Stimulated activated effector memory CD8-positive, alpha-beta T cell treated with anti-CD3 and anti-CD28 coated beads, Interleukin-12 subunit alpha, Interleukin-12 subunit beta, amount 100 ng/mL, for 72 hours (primary cell): ENCODE measurements at regions not wholly inside any gene's neighbourhood (a gene's known extent, or its start where the extent isn't known, plus 50 kb on each side); places are given as distances from the start of the nearest gene placed in this dataset.
"Not testable (repeated sequence)": the region's sequence is repeated elsewhere in the genome, so short reads cannot be mapped to it uniquely, and the experiment has no call there.

ENCODE experiments used
- ATAC-seq: fragments of 150-1000 bp; cut with Tn5 transposase; 2 replicates; pipeline ENCODE4 v1.10.0; 2021
- DNase-seq, 2 donors: peaks; one replicate each; pipeline ENCODE4 v3.0.0; 2021 to 2022; ENCODE audit warnings: low spot score in 2 of 2
- H3K27ac Mint-ChIP-seq: one replicate; pipeline ENCODE4 v1.8.0; 2022; ENCODE audit warnings: mild to moderate bottlenecking, mixed read lengths
- H3K36me3 Mint-ChIP-seq: one replicate; pipeline ENCODE4 v1.8.0; 2022; ENCODE audit warnings: mild to moderate bottlenecking, mixed read lengths
- H3K4me1 Mint-ChIP-seq: one replicate; pipeline ENCODE4 v1.8.0; 2022; ENCODE audit warnings: mixed read lengths
- H3K4me3 Mint-ChIP-seq: one replicate; pipeline ENCODE4 v1.8.0; 2022; ENCODE audit warnings: mild to moderate bottlenecking, mixed read lengths
- H3K9me3 Mint-ChIP-seq: one replicate; pipeline ENCODE4 v1.8.0; 2022; ENCODE audit warnings: mixed read lengths

DNA sequence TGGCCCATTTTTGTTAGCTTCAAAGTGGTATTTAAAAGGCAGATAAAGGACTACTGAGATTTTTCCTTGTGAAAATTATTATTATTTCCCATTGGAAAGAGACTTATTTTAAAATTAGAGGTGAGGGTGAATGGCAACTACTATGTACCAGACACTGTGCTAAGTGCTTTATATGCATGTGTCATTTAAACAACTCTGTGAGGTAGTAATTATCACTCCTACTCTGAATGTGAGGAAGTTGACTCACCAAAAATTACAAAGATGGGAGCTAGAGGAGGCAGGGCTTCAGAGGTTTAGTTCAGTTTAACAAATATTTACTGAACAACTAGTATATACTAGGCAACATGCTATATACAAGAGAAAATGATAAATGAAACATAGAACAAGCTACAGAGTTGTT is 78.2 kb downstream of the MSL3 start:
- DNase-seq (no peak), ATAC-seq (peak; percentile 62)
- H3K4me1 Mint-ChIP-seq, result no peaks in the 10 kb centered on the region

GRCh38 chrX:11837437-11837836 is 79.4 kb downstream of the MSL3 start:
- DNase-seq, result no peak
- Mint-ChIP-seq H3K4me1 (no peaks in the 10 kb centered on the region), H3K9me3 (no peaks in the 10 kb centered on the region), H3K27ac (no peak overlapping the region), H3K36me3 (no peaks in the 10 kb centered on the region), H3K4me3 (no peak overlapping the region)
- no peak for ATAC-seq

More for the DNA sequence above, 78.2 kb downstream of the MSL3 start:
- Mint-ChIP-seq H3K9me3 (no peaks in the 10 kb centered on the region), H3K4me3 (no peak overlapping the region), H3K36me3 (no peaks in the 10 kb centered on the region), H3K27ac (no peak overlapping the region)

DNA sequence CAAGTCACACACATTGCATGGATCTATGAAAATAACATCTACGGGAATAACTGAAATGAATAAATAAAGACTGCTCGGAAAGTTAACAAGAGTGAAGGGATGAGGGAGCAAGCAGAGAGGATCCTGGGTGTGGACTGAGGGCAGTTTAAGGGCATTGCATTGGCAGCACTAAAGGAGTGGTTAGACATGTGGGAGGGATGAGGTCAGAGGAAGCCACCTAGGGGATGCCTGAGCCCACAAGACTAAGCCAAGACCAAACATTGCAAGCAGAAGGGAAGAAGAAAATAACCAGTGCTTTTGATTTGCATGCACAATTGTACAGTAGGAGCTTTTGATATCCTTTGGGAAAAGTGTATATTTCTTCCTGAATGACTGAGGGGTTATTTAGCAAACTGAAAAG is 106.1 kb downstream of the MSL3 start:
- no peaks in the 10 kb centered on the region for H3K9me3 Mint-ChIP-seq
- DNase-seq (no peak), ATAC-seq (no peak)
- H3K27ac Mint-ChIP-seq, result no peak overlapping the region
- no peak overlapping the region for H3K4me3 Mint-ChIP-seq
- H3K4me1 Mint-ChIP-seq, result no peaks in the 10 kb centered on the region
- no peaks in the 10 kb centered on the region for H3K36me3 Mint-ChIP-seq

- Mint-ChIP-seq H3K4me3 (no peak overlapping the region), H3K4me1 (no peaks in the 10 kb centered on the region), H3K36me3 (no peaks in the 10 kb centered on the region), H3K27ac (no peak overlapping the region), H3K9me3 (no peaks in the 10 kb centered on the region)
- DNase-seq (no peak), ATAC-seq (no peak)
Measured at GRCh38 chrX:11867610-11868345, 109.7 kb downstream of the MSL3 start.

DNA sequence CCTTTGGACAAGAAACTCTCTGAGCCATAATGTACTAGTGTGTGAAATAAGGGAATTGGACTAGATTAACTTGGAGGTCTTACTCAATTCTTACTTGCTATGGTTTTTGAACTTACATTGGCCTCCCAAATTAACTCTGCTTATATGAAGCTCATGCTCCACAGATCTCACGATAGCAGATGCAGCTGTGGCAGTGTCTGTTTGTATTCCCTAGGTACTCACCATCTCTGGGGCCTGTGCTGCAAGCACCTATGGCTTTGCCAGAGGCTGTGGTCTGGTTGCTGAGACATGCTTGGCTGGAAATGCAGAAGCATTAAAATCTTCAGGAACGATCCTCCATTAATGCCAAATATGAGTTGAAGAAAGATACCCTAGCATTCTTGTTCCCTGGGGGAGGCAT is 112.8 kb downstream of the MSL3 start:
- H3K27ac Mint-ChIP-seq, result no peak overlapping the region
- no peaks in the 10 kb centered on the region for H3K9me3 Mint-ChIP-seq
- H3K4me3 Mint-ChIP-seq, result no peak overlapping the region

DNA sequence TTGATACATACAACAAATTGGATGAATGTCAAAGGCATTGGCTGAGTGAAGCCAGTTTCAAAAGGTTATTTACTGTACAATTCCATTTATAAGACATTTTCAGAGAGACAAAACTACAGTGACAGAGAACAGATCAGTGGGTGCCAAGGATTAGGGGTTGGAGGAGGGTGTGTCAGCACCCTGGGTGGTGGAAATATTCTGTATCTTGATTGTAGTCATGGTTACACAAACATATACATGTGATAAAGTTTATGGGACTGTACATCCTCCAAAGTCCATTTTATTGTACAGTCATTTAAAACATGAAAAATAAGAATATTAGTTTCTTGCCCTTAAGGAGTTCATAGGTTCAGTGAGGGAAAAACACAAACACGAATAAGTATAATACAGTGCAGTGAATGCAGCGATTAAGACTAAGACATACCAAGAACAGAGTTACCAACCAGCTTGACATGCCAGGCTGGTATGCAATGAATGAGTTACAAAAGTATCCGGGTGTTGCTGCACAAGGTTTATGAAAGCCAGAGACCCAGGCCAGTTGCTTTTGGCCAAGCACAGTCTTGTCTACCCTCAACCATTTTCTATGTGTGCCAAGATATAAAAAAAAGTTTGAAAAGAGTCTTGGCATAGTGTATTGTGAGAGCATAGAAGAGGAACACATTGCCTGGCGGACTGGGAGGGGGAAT is 123.6 kb downstream of the MSL3 start:
- Mint-ChIP-seq H3K27ac (no peak overlapping the region), H3K36me3 (no peaks in the 10 kb centered on the region), H3K4me3 (no peak overlapping the region), H3K4me1 (no peaks in the 10 kb centered on the region), H3K9me3 (no peaks in the 10 kb centered on the region)
- ATAC-seq (no peak), DNase-seq (no peak)

More for the DNA sequence above, 112.8 kb downstream of the MSL3 start:
- DNase-seq, result no peak
- Mint-ChIP-seq H3K36me3 (no peaks in the 10 kb centered on the region), H3K4me1 (no peaks in the 10 kb centered on the region)
- ATAC-seq, result no peak

DNA sequence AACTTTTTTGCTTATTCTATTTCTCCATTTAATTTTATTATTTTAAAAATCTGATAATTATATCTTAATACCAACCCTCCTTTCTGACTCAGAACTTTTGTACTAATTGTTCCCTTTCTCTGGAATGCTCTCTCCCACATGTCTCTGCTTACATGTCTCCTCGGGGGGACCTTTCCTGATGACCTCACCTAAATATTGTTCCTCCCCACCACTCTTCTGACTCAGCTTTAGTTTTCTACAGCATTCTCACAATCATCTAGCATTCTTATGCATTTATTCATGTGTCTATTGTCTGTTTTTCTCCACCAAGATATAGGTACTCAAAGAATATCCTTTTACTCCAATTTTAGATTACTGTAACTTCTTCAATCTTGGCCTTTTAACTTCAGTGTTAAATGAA is 128.7 kb downstream of the MSL3 start:
- ATAC-seq (no peak), DNase-seq (no peak)
- no peaks in the 10 kb centered on the region for H3K36me3 Mint-ChIP-seq
- H3K4me3 Mint-ChIP-seq, result no peak overlapping the region
- H3K9me3 Mint-ChIP-seq, result no peaks in the 10 kb centered on the region
- H3K4me1 Mint-ChIP-seq, result no peaks in the 10 kb centered on the region
- H3K27ac Mint-ChIP-seq, result no peak overlapping the region

GRCh38 chrX:11887175-11887574 is 129.1 kb downstream of the MSL3 start:
- H3K27ac Mint-ChIP-seq, result no peak overlapping the region
- DNase-seq (no peak), ATAC-seq (no peak)
- H3K4me3 Mint-ChIP-seq, result no peak overlapping the region
- H3K9me3 Mint-ChIP-seq, result no peaks in the 10 kb centered on the region
- H3K36me3 Mint-ChIP-seq, result no peaks in the 10 kb centered on the region
- H3K4me1 Mint-ChIP-seq, result no peaks in the 10 kb centered on the region

DNA sequence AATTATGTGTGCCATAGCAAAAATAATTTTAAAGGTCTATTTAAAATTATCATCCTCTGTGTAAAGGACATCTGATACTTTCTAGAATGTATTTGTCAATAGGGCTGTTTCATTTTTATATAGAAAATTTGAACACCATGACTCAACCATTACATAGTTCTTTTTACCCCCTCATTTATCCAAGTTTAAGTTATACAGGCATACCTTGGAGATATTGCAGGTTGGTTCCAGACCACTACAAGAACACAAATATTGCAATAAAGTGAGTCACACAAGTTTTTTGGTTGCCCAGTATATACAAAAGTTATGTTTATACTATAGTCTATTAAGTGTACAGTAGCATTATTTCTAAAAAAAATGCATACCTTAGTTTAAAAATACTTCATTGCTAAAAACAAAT is 130.4 kb downstream of the MSL3 start:
- Mint-ChIP-seq H3K36me3 (no peaks in the 10 kb centered on the region), H3K4me1 (no peaks in the 10 kb centered on the region), H3K27ac (no peak overlapping the region), H3K4me3 (no peak overlapping the region), H3K9me3 (no peaks in the 10 kb centered on the region)
- no peak for DNase-seq
- no peak for ATAC-seq

GRCh38 chrX:11889791-11890190 is 131.8 kb downstream of the MSL3 start:
- ATAC-seq (no peak), DNase-seq (no peak)
- no peaks in the 10 kb centered on the region for H3K36me3 Mint-ChIP-seq
- H3K4me1 Mint-ChIP-seq, result no peaks in the 10 kb centered on the region
- H3K27ac Mint-ChIP-seq, result no peak overlapping the region
- H3K9me3 Mint-ChIP-seq, result no peaks in the 10 kb centered on the region
- no peak overlapping the region for H3K4me3 Mint-ChIP-seq

GRCh38 chrX:11890836-11891514 is 132.9 kb downstream of the MSL3 start:
- no peak overlapping the region for H3K27ac Mint-ChIP-seq

GRCh38 chrX:11893933-11894710 is 136.1 kb downstream of the MSL3 start:
- Mint-ChIP-seq H3K36me3 (no peaks in the 10 kb centered on the region), H3K27ac (no peak overlapping the region), H3K9me3 (no peaks in the 10 kb centered on the region), H3K4me3 (no peak overlapping the region), H3K4me1 (no peaks in the 10 kb centered on the region)
- ATAC-seq, result no peak
- DNase-seq, result no peak

More at GRCh38 chrX:11890836-11891514, 132.9 kb downstream of the MSL3 start:
- no peak for ATAC-seq
- Mint-ChIP-seq H3K4me1 (no peaks in the 10 kb centered on the region), H3K4me3 (no peak overlapping the region), H3K36me3 (no peaks in the 10 kb centered on the region), H3K9me3 (no peaks in the 10 kb centered on the region)
- no peak for DNase-seq

DNA sequence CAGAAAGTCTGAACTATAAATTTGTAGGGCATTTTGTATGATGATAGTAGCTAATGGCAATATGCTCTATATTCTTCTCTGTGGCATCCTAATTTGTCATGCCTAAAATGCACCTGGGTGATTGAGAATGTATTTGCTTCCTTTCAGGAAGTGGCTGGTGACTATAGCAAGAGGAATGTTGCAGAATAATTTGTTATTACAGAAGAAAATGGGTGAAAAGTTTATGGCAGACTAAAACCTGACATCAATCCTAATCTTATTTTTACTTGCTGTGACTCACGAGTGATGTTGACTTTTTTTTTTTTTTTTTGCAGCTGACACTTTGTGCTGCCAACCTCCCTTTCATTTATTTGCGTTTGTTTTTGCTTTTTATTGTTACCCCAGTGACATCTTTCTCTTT is 141.1 kb downstream of the MSL3 start:
- DNase-seq, result no peak
- Mint-ChIP-seq H3K36me3 (no peaks in the 10 kb centered on the region), H3K4me3 (no peak overlapping the region), H3K9me3 (no peaks in the 10 kb centered on the region), H3K27ac (no peak overlapping the region), H3K4me1 (no peaks in the 10 kb centered on the region)
- no peak for ATAC-seq

DNA sequence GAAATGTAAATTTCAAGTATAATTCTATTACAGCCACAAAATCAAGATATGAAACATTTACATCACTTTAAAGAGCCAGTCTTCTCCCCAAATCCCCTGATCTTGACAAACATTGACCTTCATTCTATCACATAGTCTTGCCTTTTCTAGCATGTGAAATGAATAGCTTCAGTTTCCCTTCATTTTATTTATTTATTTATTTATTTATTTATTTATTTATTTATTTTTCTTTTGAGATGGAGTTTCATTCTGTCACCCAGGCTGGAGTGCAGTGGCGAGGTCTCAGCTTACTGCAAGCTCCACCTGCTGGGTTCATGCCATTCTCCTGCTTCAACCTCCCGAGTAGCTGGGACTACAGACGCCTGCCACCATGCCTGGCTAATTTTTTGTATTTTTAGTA is 147.9 kb downstream of the MSL3 start:
- DNase-seq, H3K4me3 Mint-ChIP-seq, H3K4me1 Mint-ChIP-seq, ATAC-seq, H3K36me3 Mint-ChIP-seq, H3K27ac Mint-ChIP-seq: not testable (repeated sequence)
- H3K9me3 Mint-ChIP-seq, result peaks cover 10% of the 10 kb centered on the region

DNA sequence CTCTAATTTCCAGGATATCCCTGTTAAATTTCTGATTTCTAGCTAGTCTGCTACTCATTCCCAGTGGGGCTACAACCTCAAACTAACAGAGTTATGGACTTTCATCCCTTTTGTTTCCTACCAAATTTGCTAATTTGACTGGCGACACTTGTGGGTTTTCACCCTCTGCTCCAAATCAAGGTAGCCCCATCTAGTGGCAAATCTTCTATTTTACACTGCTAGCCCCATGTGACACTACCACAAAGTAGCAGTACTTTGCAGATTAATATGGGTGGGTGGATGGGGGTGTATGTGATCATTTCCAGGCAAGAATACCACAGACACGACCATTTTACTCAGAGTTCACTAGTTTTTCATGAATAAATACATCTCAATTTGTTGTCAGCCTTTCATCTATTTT is 150.3 kb downstream of the MSL3 start:
- no peak overlapping the region for H3K27ac Mint-ChIP-seq
- ATAC-seq, result peak; percentile 76

More for the DNA sequence above, 150.3 kb downstream of the MSL3 start:
- H3K4me1 Mint-ChIP-seq, result no peaks in the 10 kb centered on the region
- H3K36me3 Mint-ChIP-seq, result no peaks in the 10 kb centered on the region
- peaks cover 10% of the 10 kb centered on the region for H3K9me3 Mint-ChIP-seq
- no peak overlapping the region for H3K4me3 Mint-ChIP-seq
- no peak for DNase-seq
